Endodermal cell (in vitro differentiated cells): ENCODE measurements at regions not wholly inside any gene's neighbourhood (a gene's known extent, or its start where the extent isn't known, plus 50 kb on each side); places are given as distances from the start of the nearest gene placed in this dataset.

ENCODE experiments used
- DNase-seq: peaks from one replicate; pipeline ENCODE4 v3.0.0-alpha.2; 2017
- H3K27ac ChIP-seq: 2 replicates; pipeline ENCODE4 v1.5.1; 2013; ENCODE audit warnings: mild to moderate bottlenecking, low read depth, low read length, moderate library complexity
- H3K27me3 ChIP-seq: 2 replicates; pipeline ENCODE4 v1.6.1; 2013; ENCODE audit warnings: mild to moderate bottlenecking, low read length, moderate library complexity; ENCODE audit not compliant: insufficient read depth, control insufficient read depth, poor library complexity, severe bottlenecking
- H3K36me3 ChIP-seq: 2 replicates; pipeline ENCODE4 v1.7.0; 2013; ENCODE audit warnings: mild to moderate bottlenecking, low read length, moderate library complexity; ENCODE audit not compliant: control insufficient read depth, insufficient read depth
- H3K4me1 ChIP-seq: one replicate; pipeline ENCODE4 v1.7.0; 2013; ENCODE audit warnings: low read length; ENCODE audit not compliant: control insufficient read depth, insufficient read depth
- H3K4me3 ChIP-seq: 2 replicates; pipeline ENCODE4 v1.5.1; 2013; ENCODE audit warnings: mild to moderate bottlenecking, low read length, moderate library complexity
- H3K9ac ChIP-seq: 2 replicates; pipeline ENCODE4 v1.6.1; 2013; ENCODE audit warnings: mild to moderate bottlenecking, low read length, moderate library complexity; ENCODE audit not compliant: poor library complexity, severe bottlenecking; ENCODE audit errors: extremely low read depth
- H3K9me3 ChIP-seq: 2 replicates; pipeline ENCODE4 v1.6.1; 2013; ENCODE audit warnings: mild to moderate bottlenecking, low read length, moderate library complexity; ENCODE audit not compliant: control insufficient read depth
- H3K27ac Mint-ChIP-seq: 2 replicates; pipeline ENCODE4 v1.8.0; 2020; ENCODE audit warnings: mixed read lengths
- H3K27me3 Mint-ChIP-seq: 2 replicates; pipeline ENCODE4 v1.8.0; 2021; ENCODE audit warnings: mild to moderate bottlenecking, mixed read lengths; ENCODE audit not compliant: insufficient read depth
- H3K36me3 Mint-ChIP-seq: 2 replicates; pipeline ENCODE4 v1.8.0; 2020; ENCODE audit warnings: low read depth, mixed read lengths
- H3K4me1 Mint-ChIP-seq: 2 replicates; pipeline ENCODE4 v1.8.0; 2020; ENCODE audit warnings: mixed read lengths
- H3K4me3 Mint-ChIP-seq: 2 replicates; pipeline ENCODE4 v1.8.0; 2020; ENCODE audit warnings: mild to moderate bottlenecking, moderate library complexity, mixed read lengths
- H3K9me3 Mint-ChIP-seq: 2 replicates; pipeline ENCODE4 v1.8.0; 2020; ENCODE audit warnings: mild to moderate bottlenecking, mixed read lengths
- WGBS, 2 experiments: methylation state at CpG; one replicate each; pipeline versions ENCODE4 v1.1.5 to v1.1.7; 2013; ENCODE audit warnings: missing lambda C conversion rate in 2 of 2, mixed read lengths in 1 of 2; ENCODE audit not compliant: insufficient coverage in 1 of 2, insufficient read length in 1 of 2; 5-methylcytosine and 5-hydroxymethylcytosine counted together
- TF ChIP-seq, protein P1 (sequence below): fragments of 200-600 bp; sonication (generic); conservative IDR thresholded peaks from 2 replicates; pipeline ENCODE4 v1.5.0; 2021; ENCODE audit warnings: antibody characterized with exemption, mild to moderate bottlenecking

DNA sequence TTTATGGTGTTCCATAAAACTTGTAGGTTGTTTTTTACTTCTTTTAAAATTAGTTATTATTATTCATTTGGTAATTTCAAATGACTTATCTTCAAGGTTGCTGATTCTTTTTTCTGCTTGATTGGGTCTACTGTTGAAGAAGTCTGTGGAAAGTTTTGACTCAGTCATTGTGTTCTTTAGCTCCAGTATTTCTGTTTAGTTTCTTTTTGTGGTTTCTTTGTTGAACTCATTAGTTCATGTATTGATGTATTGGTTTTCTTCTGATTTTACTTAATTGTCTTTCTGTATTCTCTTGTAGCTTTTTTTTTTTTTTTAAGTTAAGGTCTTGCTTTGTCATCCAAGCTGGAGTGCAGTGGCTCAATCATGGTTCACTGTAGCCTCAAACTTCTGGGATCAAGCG lies 345.4 kb upstream of the MEF2C start:
- Histone ChIP-seq H3K27me3 (no peaks in the 10 kb centered on the region), H3K4me3 (no peak overlapping the region), H3K36me3 (no peaks in the 10 kb centered on the region), H3K9ac (no peak overlapping the region), H3K27ac (no peak overlapping the region), H3K4me1 (no peaks in the 10 kb centered on the region), H3K9me3 (no peaks in the 10 kb centered on the region)
- H3K4me3 Mint-ChIP-seq = no peak overlapping the region
- no peak overlapping the region for H3K27ac Mint-ChIP-seq
- no peak for DNase-seq
- H3K36me3 Mint-ChIP-seq = no peaks in the 10 kb centered on the region
- TF ChIP-seq, protein P1, sequence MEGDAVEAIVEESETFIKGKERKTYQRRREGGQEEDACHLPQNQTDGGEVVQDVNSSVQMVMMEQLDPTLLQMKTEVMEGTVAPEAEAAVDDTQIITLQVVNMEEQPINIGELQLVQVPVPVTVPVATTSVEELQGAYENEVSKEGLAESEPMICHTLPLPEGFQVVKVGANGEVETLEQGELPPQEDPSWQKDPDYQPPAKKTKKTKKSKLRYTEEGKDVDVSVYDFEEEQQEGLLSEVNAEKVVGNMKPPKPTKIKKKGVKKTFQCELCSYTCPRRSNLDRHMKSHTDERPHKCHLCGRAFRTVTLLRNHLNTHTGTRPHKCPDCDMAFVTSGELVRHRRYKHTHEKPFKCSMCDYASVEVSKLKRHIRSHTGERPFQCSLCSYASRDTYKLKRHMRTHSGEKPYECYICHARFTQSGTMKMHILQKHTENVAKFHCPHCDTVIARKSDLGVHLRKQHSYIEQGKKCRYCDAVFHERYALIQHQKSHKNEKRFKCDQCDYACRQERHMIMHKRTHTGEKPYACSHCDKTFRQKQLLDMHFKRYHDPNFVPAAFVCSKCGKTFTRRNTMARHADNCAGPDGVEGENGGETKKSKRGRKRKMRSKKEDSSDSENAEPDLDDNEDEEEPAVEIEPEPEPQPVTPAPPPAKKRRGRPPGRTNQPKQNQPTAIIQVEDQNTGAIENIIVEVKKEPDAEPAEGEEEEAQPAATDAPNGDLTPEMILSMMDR = no peak
- 90 to 100% methylated on average over 1 of the region's 1 CpG for WGBS, 2 experiments
- H3K4me1 Mint-ChIP-seq = no peaks in the 10 kb centered on the region
- H3K9me3 Mint-ChIP-seq = no peaks in the 10 kb centered on the region
- H3K27me3 Mint-ChIP-seq = no peaks in the 10 kb centered on the region

DNA sequence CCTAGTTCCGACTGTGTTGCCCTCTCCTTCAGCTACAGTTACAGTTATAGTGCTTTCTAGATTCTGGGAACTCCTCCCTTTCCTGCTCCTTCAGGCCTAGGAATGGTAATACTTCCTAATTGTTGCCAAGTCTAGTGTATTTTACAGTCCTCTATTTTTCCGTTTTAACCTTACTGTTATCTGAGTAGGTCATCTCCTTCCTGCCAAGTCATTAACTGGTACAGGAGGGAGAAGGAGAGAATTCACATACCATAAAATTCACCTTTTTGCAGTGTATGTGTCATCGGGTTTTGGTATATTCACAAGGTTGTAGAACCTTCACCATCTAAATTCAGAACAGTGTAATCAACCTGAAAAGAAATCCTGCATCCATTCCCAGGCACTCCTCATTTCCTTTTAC lies 335.4 kb upstream of the MEF2C start:
- TF ChIP-seq, protein P1 = no peak
- no peaks in the 10 kb centered on the region for H3K9me3 ChIP-seq
- DNase-seq = no peak
- H3K27me3 Mint-ChIP-seq = no peaks in the 10 kb centered on the region
- WGBS, 2 experiments = 89 to 92% methylated on average over 1 to 2 of the region's 3 CpGs
- H3K4me3 Mint-ChIP-seq = no peak overlapping the region
- H3K36me3 Mint-ChIP-seq = no peaks in the 10 kb centered on the region
- no peaks in the 10 kb centered on the region for H3K27me3 ChIP-seq
- H3K27ac ChIP-seq = no peak overlapping the region
- H3K27ac Mint-ChIP-seq = no peak overlapping the region
- H3K9me3 Mint-ChIP-seq = no peaks in the 10 kb centered on the region
- H3K4me3 ChIP-seq = no peak overlapping the region
- H3K9ac ChIP-seq = no peak overlapping the region
- no peaks in the 10 kb centered on the region for H3K4me1 ChIP-seq
- H3K36me3 ChIP-seq = no peaks in the 10 kb centered on the region
- H3K4me1 Mint-ChIP-seq = no peaks in the 10 kb centered on the region

DNA sequence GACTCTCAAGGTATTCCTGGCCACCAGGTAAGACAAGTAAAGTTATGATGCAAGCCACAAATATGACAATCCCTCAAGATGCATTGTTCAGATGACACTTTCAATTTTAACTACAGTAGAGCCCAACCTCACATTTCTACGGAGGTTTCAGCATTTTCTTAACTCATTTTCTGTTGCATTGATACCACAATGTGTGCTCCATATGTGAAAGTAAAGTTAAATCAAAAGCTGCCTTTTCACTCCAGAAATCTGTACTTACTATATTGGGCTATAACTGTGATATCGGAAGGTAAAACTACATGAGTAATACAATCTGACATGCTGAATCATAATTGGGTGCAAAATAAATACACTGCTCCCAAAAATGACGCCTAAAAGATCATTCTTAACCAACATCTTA lies 333.6 kb upstream of the MEF2C start:
- H3K36me3 ChIP-seq = no peaks in the 10 kb centered on the region
- no peak overlapping the region for H3K4me3 Mint-ChIP-seq
- 98% methylated on average over 3 of the region's 3 CpGs; no CpG with 5 or more reads in 1 of the 2 experiments for WGBS, 2 experiments

More for the DNA sequence above, 333.6 kb upstream of the MEF2C start:
- no peaks in the 10 kb centered on the region for H3K9me3 ChIP-seq
- no peaks in the 10 kb centered on the region for H3K4me1 ChIP-seq
- H3K9me3 Mint-ChIP-seq = no peaks in the 10 kb centered on the region
- H3K4me1 Mint-ChIP-seq = no peaks in the 10 kb centered on the region
- H3K27me3 Mint-ChIP-seq = no peaks in the 10 kb centered on the region
- no peaks in the 10 kb centered on the region for H3K27me3 ChIP-seq
- H3K27ac ChIP-seq = no peak overlapping the region
- no peak overlapping the region for H3K9ac ChIP-seq
- H3K27ac Mint-ChIP-seq = no peak overlapping the region
- H3K36me3 Mint-ChIP-seq = no peaks in the 10 kb centered on the region
- no peak overlapping the region for H3K4me3 ChIP-seq
- TF ChIP-seq, protein P1 = no peak
- DNase-seq = no peak
